HG03139 (cell line): ENCODE measurements at regions not wholly inside any gene's neighbourhood (a gene's known extent, or its start where the extent isn't known, plus 50 kb on each side); places are given as distances from the start of the nearest gene placed in this dataset.
"Not testable (repeated sequence)": the region's sequence is repeated elsewhere in the genome, so short reads cannot be mapped to it uniquely, and the experiment has no call there.

ENCODE experiments used
- ATAC-seq: cut with Tn5 transposase; IDR thresholded peaks from one replicate; pipeline ENCODE4 v1.9.1; 2021; ENCODE audit not compliant: unreplicated experiment

DNA sequence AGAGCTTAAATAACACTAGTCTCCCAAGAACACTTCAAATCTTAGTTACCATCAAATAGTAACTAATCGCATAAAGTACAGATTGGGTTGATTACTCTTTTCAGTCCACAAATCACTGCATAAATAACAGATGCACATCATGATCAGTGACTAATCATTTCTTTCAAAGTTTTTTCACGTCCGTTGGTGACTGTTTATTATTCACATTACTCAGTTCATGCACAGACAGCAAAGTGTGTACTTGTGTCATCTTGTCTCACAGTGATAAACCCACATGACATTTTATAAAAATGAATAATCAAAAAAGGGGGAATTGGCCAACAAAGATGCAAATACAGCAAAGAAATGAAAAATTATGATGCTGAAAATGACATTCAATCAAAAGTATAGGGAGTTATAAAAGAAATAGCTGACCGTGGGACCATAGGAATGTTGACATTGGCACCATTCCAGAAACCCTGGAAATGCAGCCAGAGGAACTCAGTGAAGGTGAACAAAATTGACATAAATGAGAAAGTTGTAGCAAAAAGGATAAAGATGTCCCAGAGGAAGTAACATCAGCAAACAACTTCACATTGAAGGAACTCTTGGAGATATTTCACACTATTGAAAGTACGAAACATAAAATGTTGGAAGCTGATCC is 161.5 kb downstream of the SOX3 start:
- no peak for ATAC-seq

DNA sequence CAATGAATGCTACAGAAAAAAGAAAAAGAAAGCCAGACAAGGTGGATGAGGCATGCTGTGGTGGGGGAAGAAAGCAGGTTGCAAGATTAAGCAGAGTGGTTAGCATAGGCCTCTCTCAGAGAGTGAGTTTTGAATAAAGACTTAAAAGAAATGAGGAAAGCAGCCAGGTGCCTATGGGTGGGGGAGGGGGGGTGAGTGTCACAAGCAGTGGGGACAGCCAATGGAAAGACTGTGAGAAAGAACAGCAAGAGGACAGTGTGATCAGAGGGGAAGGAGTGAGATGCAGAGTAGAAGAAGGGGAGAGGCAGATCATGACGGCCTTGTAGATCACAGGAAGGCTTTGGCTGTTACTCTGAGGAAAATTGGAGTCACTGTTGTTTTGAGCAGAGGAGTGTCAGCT is 162.5 kb downstream of the SOX3 start:
- no peak for ATAC-seq

- ATAC-seq = no peak
These were observed 167.6 kb downstream of the SOX3 start for GRCh38 chrX:140337263-140337662.

- ATAC-seq = no peak
These were observed 186.6 kb downstream of the SOX3 start for GRCh38 chrX:140318296-140318695.

GRCh38 chrX:140317462-140317861 is 187.4 kb downstream of the SOX3 start:
- no peak for ATAC-seq

- ATAC-seq = no peak
These were observed 205.7 kb downstream of the SOX3 start for GRCh38 chrX:140298960-140299825.

GRCh38 chrX:140297273-140297672 is 207.6 kb downstream of the SOX3 start:
- ATAC-seq = no peak

DNA sequence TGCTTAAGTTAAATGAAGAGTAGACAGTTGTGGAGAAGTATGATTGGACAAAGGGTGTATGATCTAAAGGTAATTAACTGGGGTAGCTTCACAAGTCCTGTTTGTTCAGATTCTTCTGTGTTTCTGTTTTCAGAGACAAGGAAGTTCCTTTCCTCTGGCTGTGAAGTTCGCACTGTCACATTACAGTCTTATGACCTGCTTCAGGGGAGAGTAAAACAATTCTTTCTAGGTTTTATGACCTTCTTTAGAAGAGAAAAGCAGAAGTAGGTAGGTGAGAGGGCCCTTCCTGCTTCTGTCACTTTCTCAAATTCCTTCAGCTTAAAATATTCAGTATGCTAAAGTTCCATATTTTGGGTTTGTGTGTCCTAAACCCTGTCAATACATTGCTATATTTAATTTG is 211.9 kb downstream of the SOX3 start:
- ATAC-seq = no peak

- ATAC-seq = no peak
These were observed 212.7 kb downstream of the SOX3 start for GRCh38 chrX:140292188-140292587.

DNA sequence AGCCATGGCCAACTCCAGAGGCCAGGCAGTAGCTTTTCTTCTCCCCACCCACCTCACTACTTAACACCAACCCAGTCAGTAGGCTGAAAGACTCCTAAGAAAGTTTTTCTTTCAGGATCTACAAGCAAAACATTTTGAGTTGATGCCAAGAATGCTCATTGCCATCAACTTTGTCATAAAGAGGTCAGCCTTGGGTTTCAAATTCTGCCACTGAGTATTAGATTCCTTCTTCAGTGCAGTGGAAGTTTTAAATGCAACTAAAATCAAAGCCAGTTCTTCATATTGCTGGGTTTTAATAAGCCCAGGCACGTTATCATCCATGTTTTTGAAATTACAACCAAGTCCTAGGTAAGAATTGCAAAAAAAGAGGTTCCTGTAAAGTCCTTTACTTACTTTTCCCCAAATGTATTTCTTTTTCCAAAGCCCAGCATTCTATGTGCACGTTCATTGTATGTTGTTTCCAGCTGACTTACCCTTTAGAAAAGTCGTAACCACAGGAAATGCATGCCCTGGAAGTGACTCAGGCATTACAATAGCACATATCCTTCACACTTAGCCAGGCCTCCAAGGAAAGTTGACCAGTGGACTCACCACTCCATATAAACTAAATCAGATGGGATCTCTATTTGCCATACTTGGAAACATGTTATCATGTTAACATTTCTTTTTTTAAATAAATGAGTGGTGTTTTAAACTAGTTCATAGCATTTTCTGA is 229.9 kb downstream of the SOX3 start:
- ATAC-seq = no peak

- no peak for ATAC-seq
These were observed 230.9 kb downstream of the SOX3 start for GRCh38 chrX:140273921-140274320.

- no peak for ATAC-seq
These were observed 254.5 kb downstream of the SOX3 start for GRCh38 chrX:140250391-140250790.

- no peak for ATAC-seq
These were observed 255.8 kb downstream of the SOX3 start for GRCh38 chrX:140249088-140249487.

- no peak for ATAC-seq
These were observed 263.9 kb upstream of the CXorf66 start for GRCh38 chrX:140229191-140229590.

DNA sequence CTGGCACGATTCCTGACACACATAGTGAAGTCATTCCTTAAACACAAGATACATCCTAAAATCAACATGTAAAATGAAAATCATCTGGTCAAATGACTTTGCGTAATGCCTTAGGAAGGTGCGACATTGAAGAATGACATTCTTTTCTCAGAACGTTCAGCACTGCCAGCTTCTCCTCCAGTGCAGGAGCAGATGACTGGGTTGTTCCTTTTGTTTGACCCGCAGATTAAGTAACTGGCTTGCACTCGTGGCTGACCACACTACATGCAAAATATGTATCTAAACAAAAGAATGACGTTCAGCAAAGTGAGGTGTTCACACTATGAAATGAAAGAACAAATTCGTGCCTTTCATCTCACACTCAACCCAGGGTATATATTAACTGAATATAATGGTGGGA is 260.7 kb upstream of the CXorf66 start:
- ATAC-seq = not testable (repeated sequence)

DNA sequence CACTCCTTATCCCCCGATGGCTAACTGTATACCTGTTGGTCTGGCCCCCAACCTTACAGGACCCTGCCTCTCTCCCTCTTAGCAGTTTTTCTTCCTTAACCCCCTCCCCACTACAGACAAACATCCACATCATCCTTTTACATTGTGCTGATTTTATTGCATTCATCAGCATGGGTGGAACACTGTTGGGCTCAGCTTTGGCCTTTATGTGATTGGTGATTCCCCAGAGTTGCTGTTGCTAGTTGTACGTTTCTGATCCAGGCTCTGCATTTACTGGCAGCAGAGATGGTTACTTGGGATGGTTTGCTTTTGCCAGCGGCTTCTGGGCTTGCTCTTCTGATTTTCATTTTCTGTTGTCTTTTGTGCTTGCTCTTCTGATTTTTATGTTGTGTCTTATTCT is 250.6 kb upstream of the CXorf66 start:
- ATAC-seq = not testable (repeated sequence)

DNA sequence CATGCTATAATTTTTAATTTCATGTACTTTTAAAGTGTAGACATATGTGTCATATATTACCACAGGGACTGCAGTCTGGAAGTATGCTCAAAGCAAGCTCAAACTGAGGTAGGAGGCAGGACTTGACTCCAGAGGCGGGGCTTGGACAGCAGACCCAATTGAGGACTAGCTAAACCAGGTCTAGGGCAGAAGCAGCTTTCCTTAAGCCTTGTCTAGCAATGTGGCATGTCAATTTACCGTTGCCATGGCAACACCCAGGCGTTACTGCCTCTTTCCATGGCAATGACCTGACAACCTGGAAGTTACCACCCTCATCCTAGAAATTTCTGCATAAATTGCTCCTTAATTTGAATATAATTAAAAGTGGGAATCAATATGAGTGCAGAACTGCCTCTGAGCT is 249.2 kb upstream of the CXorf66 start:
- ATAC-seq = not testable (repeated sequence)

- no peak for ATAC-seq
These were observed 241.3 kb upstream of the CXorf66 start for GRCh38 chrX:140206657-140207056.

- no peak for ATAC-seq
These were observed 225.3 kb upstream of the CXorf66 start for GRCh38 chrX:140190441-140191108.

GRCh38 chrX:140180585-140180984 is 215.3 kb upstream of the CXorf66 start:
- ATAC-seq = no peak

DNA sequence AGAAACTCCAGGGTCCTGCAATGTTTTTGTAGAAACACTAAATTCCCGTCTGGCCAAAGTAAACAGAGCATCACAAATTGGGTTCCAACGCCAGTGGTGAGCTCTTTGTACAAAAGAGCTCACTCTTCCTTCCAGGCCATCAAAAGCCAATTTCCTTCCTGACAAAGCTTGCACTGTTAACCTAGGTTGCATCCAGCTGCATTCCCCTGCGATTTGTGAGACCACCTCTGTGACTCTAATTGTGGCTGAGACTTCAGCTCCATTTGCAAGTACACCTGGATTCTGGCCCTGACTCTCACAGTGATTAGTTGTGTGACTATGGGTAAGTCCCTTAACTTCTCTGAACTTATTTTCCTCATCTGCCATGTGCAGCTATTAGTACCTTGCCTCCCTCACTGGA is 212.5 kb upstream of the CXorf66 start:
- ATAC-seq = no peak
